Endothelial cell of umbilical vein (primary cell): ENCODE measurements at regions not wholly inside any gene's neighbourhood (a gene's known extent, or its start where the extent isn't known, plus 50 kb on each side); places are given as distances from the start of the nearest gene placed in this dataset.

Experiments
- BruUV-seq: library from RNA; stranded (reverse); fragments of 400-500 nt; replicated peaks from 2 replicates; lab custom pipeline; 2021; lab: Mats Ljungman, UMichigan
- CTCF ChIA-PET: fragments of 300-600, 350-600 bp; sonication (Branson Sonifier 250); formaldehyde crosslinking; loops from one replicate; lab custom pipeline; 2021; ENCODE audit warnings: antibody characterized with exemption, inconsistent platforms; lab: Charles Lee
- POLR2A ChIA-PET: fragments of 300-600, 350-600 bp; sonication (Branson Sonifier 250); formaldehyde crosslinking; loops from one replicate; lab custom pipeline; 2021; ENCODE audit warnings: antibody characterized with exemption, inconsistent platforms; lab: Charles Lee
- DNase-seq: peaks from one replicate; pipeline ENCODE4 v3.0.0-alpha.2; 2011; ENCODE audit warnings: low read depth, low spot score
- FAIRE-seq: peaks from 2 replicates; lab custom pipeline; 2011; peaks lifted over from hg19 to GRCh38; lab: Jason Lieb, UNC
- H2AFZ ChIP-seq: 2 replicates; pipeline ENCODE4 v1.6.0; 2012; ENCODE audit warnings: low read depth, low read length, control low read depth, inconsistent platforms
- H3K27ac ChIP-seq: 2 replicates; pipeline ENCODE4 v1.5.1; 2011; ENCODE audit warnings: low read depth, mild to moderate bottlenecking, control low read depth, low read length, moderate library complexity; ENCODE audit not compliant: insufficient read depth
- H3K27me3 ChIP-seq, 2 experiments: 2 replicates each; pipeline versions ENCODE4 v1.6.0 to v1.6.1; 2011; ENCODE audit warnings: low read length in 2 of 2, mixed read lengths in 1 of 2; ENCODE audit not compliant: control insufficient read depth in 2 of 2, insufficient read depth in 2 of 2
- H3K36me3 ChIP-seq, 2 experiments: 2 replicates in 1 of 2; 3 replicates in 1 of 2; pipeline ENCODE4 v1.5.1; 2011; ENCODE audit warnings: low read length in 2 of 2, mild to moderate bottlenecking in 1 of 2, moderate library complexity in 1 of 2; ENCODE audit not compliant: control insufficient read depth in 2 of 2, insufficient read depth in 2 of 2; ENCODE audit errors: extremely low read depth in 1 of 2
- H3K4me1 ChIP-seq: 3 replicates; pipeline ENCODE4 v1.5.1; 2011; ENCODE audit warnings: mild to moderate bottlenecking, low read length; ENCODE audit not compliant: control insufficient read depth, insufficient read depth; ENCODE audit errors: extremely low read depth
- H3K4me2 ChIP-seq: 2 replicates; pipeline ENCODE4 v1.6.1; 2011; ENCODE audit warnings: low read length, control low read depth, mixed read lengths; ENCODE audit not compliant: insufficient read depth
- H3K4me3 ChIP-seq, 3 experiments: fragments of 200-600 bp in 1 of 3; sonication (generic), shearing (Covaris generic) in 1 of 3; replicated peaks in 1 of 3; 2 replicates each; pipeline ENCODE4 v1.5.1; 2011 to 2016; ENCODE audit warnings: control low read depth in 3 of 3, low read length in 3 of 3, mild to moderate bottlenecking in 2 of 3, inconsistent platforms in 1 of 3, low read depth in 1 of 3, moderate library complexity in 1 of 3; ENCODE audit not compliant: insufficient read depth in 1 of 3
- H3K79me2 ChIP-seq: 2 replicates; pipeline ENCODE4 v1.6.0; 2012; ENCODE audit warnings: low read length, inconsistent platforms; ENCODE audit not compliant: control insufficient read depth, insufficient read depth
- H3K9ac ChIP-seq: replicated peaks from 2 replicates; pipeline ENCODE3; 2011; ENCODE audit warnings: low read length, control low read depth; ENCODE audit not compliant: insufficient read depth; ENCODE audit errors: extremely low read depth
- H3K9me1 ChIP-seq: replicated peaks from 3 replicates; pipeline ENCODE4 v1.6.0; 2011; ENCODE audit warnings: mild to moderate bottlenecking, low read length; ENCODE audit not compliant: control insufficient read depth, insufficient read depth; ENCODE audit errors: extremely low read depth
- H3K9me3 ChIP-seq: replicated peaks from 2 replicates; pipeline ENCODE4 v1.5.1; 2012; ENCODE audit warnings: low read length, inconsistent platforms; ENCODE audit not compliant: control insufficient read depth, insufficient read depth
- H4K20me1 ChIP-seq: replicated peaks from 2 replicates; pipeline ENCODE3; 2011; ENCODE audit warnings: mild to moderate bottlenecking, low read length; ENCODE audit not compliant: control insufficient read depth, insufficient read depth; ENCODE audit errors: extremely low read depth
- CTCF ChIP-seq, 2 donors: IDR thresholded peaks; 1 replicate in 1 of 2; 2 replicates in 1 of 2; pipeline ENCODE4 v1.5.1; 2011; ENCODE audit warnings: low read length in 2 of 2, mild to moderate bottlenecking in 2 of 2, moderate library complexity in 2 of 2, control low read depth in 1 of 2, inconsistent platforms in 1 of 2, low read depth in 1 of 2; ENCODE audit not compliant: insufficient read depth in 1 of 2; ENCODE audit errors: extremely low read depth in 1 of 2
- EZH2 ChIP-seq: IDR thresholded peaks from 2 replicates; pipeline ENCODE4 v1.6.1; 2012; ENCODE audit warnings: borderline replicate concordance, low read depth, mild to moderate bottlenecking, moderate library complexity, low read length, inconsistent platforms; ENCODE audit not compliant: severe bottlenecking
- FOS ChIP-seq: IDR thresholded peaks from 2 replicates; pipeline ENCODE4 v1.6.1; 2011; ENCODE audit warnings: mild to moderate bottlenecking, low read length, moderate library complexity, borderline replicate concordance; ENCODE audit not compliant: insufficient read depth
- GATA2 ChIP-seq: IDR thresholded peaks from 2 replicates; pipeline ENCODE4 v1.7.0; 2011; ENCODE audit warnings: low read depth, mild to moderate bottlenecking, moderate library complexity, mixed read lengths, low read length; ENCODE audit not compliant: insufficient read length, insufficient read depth
- JUN ChIP-seq: IDR thresholded peaks from 2 replicates; pipeline ENCODE4 v1.6.1; 2011; ENCODE audit warnings: borderline replicate concordance, low read depth; ENCODE audit not compliant: insufficient read length, insufficient read depth
- MAX ChIP-seq: IDR thresholded peaks from 2 replicates; pipeline ENCODE4 v1.6.1; 2011; ENCODE audit not compliant: insufficient read depth, insufficient read length
- MYC ChIP-seq: IDR thresholded peaks from one replicate; pipeline ENCODE4 v1.6.1; 2011; ENCODE audit warnings: mild to moderate bottlenecking, low read depth, low read length
- POLR2A ChIP-seq: IDR thresholded peaks from 2 replicates; pipeline ENCODE4 v1.6.1; 2012; ENCODE audit warnings: low read depth, mild to moderate bottlenecking, control low read depth, low read length
- POLR2AphosphoS5 ChIP-seq: IDR thresholded peaks from 2 replicates; pipeline ENCODE4 v1.6.1; 2012; ENCODE audit warnings: low read depth, mild to moderate bottlenecking, control low read depth, low read length, moderate library complexity; ENCODE audit not compliant: insufficient read depth
- dilution Hi-C: fragments of 300-500 bp; cut with MboI; formaldehyde crosslinking; loops from one replicate; pipeline ENCODE4 v1.15.0; 2019; ENCODE audit warnings: low sequenced_read_pairs; ENCODE audit not compliant: extremely low pct_ligation_motif_present
- intact Hi-C: fragments of 100-400 bp; cut with micrococcal nuclease; formaldehyde crosslinking; loops from one replicate; pipeline ENCODE4 v1.10.0; 2022

- ChIA-PET POLR2A (no interaction called here), CTCF (no interaction called here)
- no peak for FAIRE-seq
Observed at GRCh38 chr3:73835945-73836344, 211.2 kb upstream of the PDZRN3 start.

More at GRCh38 chr3:73835945-73836344, 211.2 kb upstream of the PDZRN3 start:
- Histone ChIP-seq H3K4me1 (no peaks in the 10 kb centered on the region), H3K36me3 (no peaks in the 10 kb centered on the region), H4K20me1 (no peaks in the 10 kb centered on the region), H3K9me1 (no peaks in the 10 kb centered on the region), H3K27ac (no peak overlapping the region), H3K27me3 (no peaks in the 10 kb centered on the region), H3K4me2 (no peak overlapping the region), H3K79me2 (no peaks in the 10 kb centered on the region), H3K4me3 (no peak overlapping the region), H2AFZ (no peak overlapping the region), H3K9ac (no peak overlapping the region), H3K9me3 (no peaks in the 10 kb centered on the region)
- dilution Hi-C loops = no loop called here
- DNase-seq = no peak
- no TSS peak for BruUV-seq
- intact Hi-C loops = no loop called here
- no peak for TF ChIP-seq POLR2AphosphoS5
- no peak for TF ChIP-seq MYC
- TF ChIP-seq JUN = no peak
- no peak for TF ChIP-seq GATA2
- no peak for TF ChIP-seq FOS
- TF ChIP-seq MAX = no peak
- no peak for TF ChIP-seq CTCF (IDR thresholded peaks at IDR 0.05; ENCODE audit: extremely low read depth in 1 of 2, insufficient read depth in 1 of 2, low read depth in 1 of 2, low read length in 2 of 2)
- TF ChIP-seq EZH2 = no peak
- no peak for TF ChIP-seq POLR2A
